22Rv1 (cell line): ENCODE measurements at regions not wholly inside any gene's neighbourhood (a gene's known extent, or its start where the extent isn't known, plus 50 kb on each side); places are given as distances from the start of the nearest gene placed in this dataset.

Experiments
- H3K27ac ChIP-seq: fragments of 450-650 bp; 2 replicates; pipeline ENCODE4 v1.5.1; 2017
- CTCF ChIP-seq: fragments of 450-650 bp; IDR thresholded peaks from 2 replicates; pipeline ENCODE4 v1.5.1; 2017; ENCODE audit warnings: mild to moderate bottlenecking
- ZFX ChIP-seq: fragments of 450-650 bp; IDR thresholded peaks from 2 replicates; pipeline ENCODE4 v1.6.1; 2017; ENCODE audit warnings: antibody characterized with exemption, borderline replicate concordance

GRCh38 chr5:156237361-156237760 lies 89.6 kb upstream of the SGCD start:
- H3K27ac ChIP-seq, result no peak overlapping the region
- TF ChIP-seq CTCF, result no peak
- TF ChIP-seq ZFX, result no peak

GRCh38 chr5:156239800-156240199 lies 87.2 kb upstream of the SGCD start:
- TF ChIP-seq ZFX (no peak), CTCF (no peak)

GRCh38 chr5:156240414-156240813 lies 86.5 kb upstream of the SGCD start:
- TF ChIP-seq ZFX (no peak), CTCF (no peak)
- H3K27ac ChIP-seq, result no peak overlapping the region

More at GRCh38 chr5:156239800-156240199, 87.2 kb upstream of the SGCD start:
- H3K27ac ChIP-seq, result no peak overlapping the region

GRCh38 chr5:156241266-156241665 lies 85.7 kb upstream of the SGCD start:
- no peak for TF ChIP-seq ZFX
- TF ChIP-seq CTCF, result no peak
- no peak overlapping the region for H3K27ac ChIP-seq

GRCh38 chr5:156245895-156246294 lies 81.1 kb upstream of the SGCD start:
- TF ChIP-seq CTCF, result no peak
- TF ChIP-seq ZFX, result no peak
- no peak overlapping the region for H3K27ac ChIP-seq

GRCh38 chr5:156251076-156251475 lies 75.9 kb upstream of the SGCD start:
- TF ChIP-seq CTCF (no peak), ZFX (no peak)
- H3K27ac ChIP-seq, result no peak overlapping the region

- no peak for TF ChIP-seq ZFX
- H3K27ac ChIP-seq, result no peak overlapping the region
Observed at GRCh38 chr5:156253130-156253529, 73.8 kb upstream of the SGCD start.

GRCh38 chr5:156254196-156254595 lies 72.8 kb upstream of the SGCD start:
- no peak overlapping the region for H3K27ac ChIP-seq
- TF ChIP-seq CTCF, result no peak
- no peak for TF ChIP-seq ZFX
